Body of pancreas (tissue), 4 donors: ENCODE measurements at regions not wholly inside any gene's neighbourhood (a gene's known extent, or its start where the extent isn't known, plus 50 kb on each side); places are given as distances from the start of the nearest gene placed in this dataset.

Source experiments
- CTCF ChIP-seq, 7 experiments: fragments of 450-650 bp in 4 of 7; fragments of 200-600 bp in 3 of 7; sonication (generic) in 3 of 7; IDR thresholded peaks; one replicate each; pipeline ENCODE4 v1.5.1; 2016 to 2019; ENCODE audit warnings: antibody characterized with exemption in 7 of 7
- POLR2A ChIP-seq, 3 donors: fragments of 450-650 bp; IDR thresholded peaks; one replicate each; pipeline ENCODE4 v1.6.1; 2016; ENCODE audit warnings: antibody characterized with exemption in 3 of 3, mild to moderate bottlenecking in 2 of 3

GRCh38 chr9:88242879-88243278, 104.6 kb upstream of the SPATA31C2 start:
- no peak for TF ChIP-seq CTCF (IDR thresholded peaks at IDR 0.05)
- no peak for TF ChIP-seq POLR2A (IDR thresholded peaks at IDR 0.05)
